GM12865 (cell line): ENCODE measurements at regions not wholly inside any gene's neighbourhood (a gene's known extent, or its start where the extent isn't known, plus 50 kb on each side); places are given as distances from the start of the nearest gene placed in this dataset.

ENCODE experiments used
- DNase-seq: peaks from one replicate; pipeline ENCODE4 v3.0.0; 2010; ENCODE audit warnings: low read depth
- H3K4me3 ChIP-seq: 2 replicates; pipeline ENCODE4 v1.5.1; 2011; ENCODE audit warnings: mild to moderate bottlenecking, low read depth, low read length, control low read depth
- CTCF ChIP-seq: IDR thresholded peaks from 2 replicates; pipeline ENCODE4 v1.5.1; 2011; ENCODE audit warnings: low read length, control low read depth, low read depth, inconsistent platforms; ENCODE audit not compliant: insufficient read depth; ENCODE audit errors: missing control alignments

DNA sequence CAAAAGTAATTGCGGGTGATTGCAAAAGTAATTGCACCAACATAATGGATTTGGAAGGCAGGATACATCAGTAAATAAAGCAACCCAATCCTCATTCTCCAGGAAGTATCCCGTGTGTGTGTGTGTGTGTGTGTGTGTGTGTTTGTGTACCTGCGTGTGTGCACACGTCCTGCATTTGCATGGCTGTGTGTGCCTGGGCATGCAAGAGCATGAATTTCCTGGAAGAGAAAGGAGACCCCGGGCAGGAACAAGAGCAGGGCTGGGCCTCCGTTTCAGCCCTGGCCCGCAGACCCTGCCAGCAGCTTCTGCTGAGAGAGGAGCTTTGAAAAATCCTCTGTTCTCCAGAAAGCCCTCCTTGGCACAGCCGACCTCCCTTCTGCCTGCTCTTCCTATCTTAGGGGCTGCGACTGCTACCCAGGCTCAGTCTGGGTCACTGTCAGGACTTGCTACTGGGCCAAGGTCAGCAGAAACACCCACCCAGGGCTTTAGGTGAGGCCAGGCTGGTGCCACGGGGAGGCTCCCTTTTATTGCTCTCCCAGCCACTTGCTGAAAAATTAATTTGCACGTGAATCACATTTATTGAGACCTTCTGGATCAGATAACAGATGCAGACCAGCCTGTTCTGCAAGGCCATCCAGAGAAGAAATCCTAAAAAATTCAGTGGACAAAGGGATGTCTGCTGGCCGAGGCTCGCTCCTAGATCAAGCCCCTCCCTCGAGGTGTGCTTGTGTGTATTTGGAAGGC is 258.3 kb downstream of the ZNF536 start:
- DNase-seq: no peak
- TF ChIP-seq CTCF: no peak
- no peak overlapping the region for H3K4me3 ChIP-seq

- TF ChIP-seq CTCF: no peak
- no peak for DNase-seq
- no peak overlapping the region for H3K4me3 ChIP-seq
Measured at GRCh38 chr19:30629086-30629485, 256.9 kb downstream of the ZNF536 start.

- no peak for TF ChIP-seq CTCF
- DNase-seq: no peak
- no peak overlapping the region for H3K4me3 ChIP-seq
Measured at GRCh38 chr19:30626626-30626966, 254.4 kb downstream of the ZNF536 start.

- DNase-seq: no peak
- H3K4me3 ChIP-seq: no peak overlapping the region
- no peak for TF ChIP-seq CTCF
Measured at GRCh38 chr19:30625947-30626625, 253.9 kb downstream of the ZNF536 start.

GRCh38 chr19:30622276-30622675 is 250.1 kb downstream of the ZNF536 start:
- no peak overlapping the region for H3K4me3 ChIP-seq
- TF ChIP-seq CTCF: no peak
- DNase-seq: no peak

DNA sequence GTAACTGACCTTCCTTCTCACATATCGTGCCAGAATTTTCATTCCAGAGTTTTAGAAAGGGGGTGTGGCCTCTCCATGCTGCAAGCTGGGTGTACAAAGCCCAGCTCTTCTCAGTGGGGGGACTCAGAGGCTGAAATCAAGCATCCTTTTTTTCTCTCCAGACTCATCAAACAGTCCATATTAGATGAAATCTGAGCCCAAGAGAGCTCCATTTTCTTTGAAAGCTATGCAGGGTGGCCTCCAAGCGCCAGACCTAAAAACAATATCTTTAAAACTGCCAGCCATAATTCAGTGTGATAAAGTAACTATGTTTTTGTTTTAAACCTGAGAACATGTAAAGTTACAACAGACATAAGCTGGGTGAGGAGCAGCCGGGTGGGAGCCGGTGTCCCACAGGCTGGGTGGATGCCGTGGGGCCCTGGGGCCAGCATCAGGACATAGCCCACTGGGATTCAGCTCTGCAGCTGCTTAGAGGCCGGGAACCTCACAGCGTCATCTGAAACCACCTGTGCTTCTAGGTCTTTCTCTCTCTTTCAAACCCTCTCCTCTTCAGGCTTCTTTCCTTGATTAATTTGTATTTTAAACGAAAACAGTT is 249.2 kb downstream of the ZNF536 start:
- DNase-seq: no peak
- H3K4me3 ChIP-seq: no peak overlapping the region
- no peak for TF ChIP-seq CTCF

DNA sequence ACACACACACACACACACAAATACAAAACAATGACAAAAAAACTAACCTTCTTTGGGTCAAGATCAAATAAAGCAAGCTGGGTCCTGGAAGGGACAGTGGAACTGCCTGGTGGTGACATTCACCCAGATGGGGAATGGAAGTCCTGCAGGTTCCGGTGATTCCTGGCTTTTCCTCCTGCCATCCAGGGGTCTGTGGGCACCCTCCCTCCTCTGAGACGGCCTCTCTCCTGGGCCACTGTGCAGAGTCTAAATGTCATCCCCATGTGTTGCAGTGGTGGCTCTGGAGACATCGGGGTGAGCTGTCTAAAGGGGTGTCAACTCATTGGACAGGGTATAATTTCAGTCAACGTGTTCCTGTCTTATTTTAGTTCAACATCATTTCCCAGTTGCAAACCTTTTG is 248.2 kb downstream of the ZNF536 start:
- no peak for DNase-seq
- no peak for TF ChIP-seq CTCF
- H3K4me3 ChIP-seq: no peak overlapping the region
